Caco-2 (cell line): ENCODE measurements at regions not wholly inside any gene's neighbourhood (a gene's known extent, or its start where the extent isn't known, plus 50 kb on each side); places are given as distances from the start of the nearest gene placed in this dataset.

Source experiments
- BruUV-seq: library from RNA; stranded (reverse); fragments of 400-500 nt; replicated peaks from 2 replicates; lab custom pipeline; 2021; lab: Mats Ljungman, UMichigan
- CTCF ChIA-PET: fragments of 300-600 bp; sonication (Branson Sonifier 250); formaldehyde crosslinking; loops from one replicate; lab custom pipeline; 2022; ENCODE audit warnings: antibody characterized with exemption; lab: Charles Lee
- POLR2A ChIA-PET: fragments of 300-600 bp; sonication (Branson Sonifier 250); formaldehyde crosslinking; loops from one replicate; lab custom pipeline; 2022; ENCODE audit warnings: antibody characterized with exemption; lab: Charles Lee
- DNase-seq, 2 experiments: peaks; one replicate each; pipeline versions ENCODE4 v3.0.0 to v3.0.0-alpha.2; 2020 to 2022
- H3K27me3 ChIP-seq: replicated peaks from 2 replicates; pipeline ENCODE4 v1.6.0; 2011; ENCODE audit warnings: low read length; ENCODE audit not compliant: control insufficient read depth, insufficient read depth
- H3K36me3 ChIP-seq: 2 replicates; pipeline ENCODE4 v1.5.1; 2011; ENCODE audit warnings: low read length; ENCODE audit not compliant: control insufficient read depth, insufficient read depth
- H3K4me1 ChIP-seq: fragments of 250-450 bp; sonication (Bioruptor Pico); 2 replicates; pipeline ENCODE4 v1.5.1; 2020; ENCODE audit warnings: mild to moderate bottlenecking
- H3K4me3 ChIP-seq: 2 replicates; pipeline ENCODE4 v1.5.1; 2011; ENCODE audit warnings: low read depth, mild to moderate bottlenecking, control low read depth, low read length
- H3K9me3 ChIP-seq: fragments of 250-450 bp; sonication (Bioruptor Pico); 2 replicates; pipeline ENCODE4 v1.5.1; 2020; ENCODE audit warnings: mild to moderate bottlenecking, moderate library complexity
- H3K27ac Mint-ChIP-seq: one replicate; pipeline ENCODE4 v1.8.0; 2022; ENCODE audit warnings: mixed read lengths; ENCODE audit not compliant: unreplicated experiment
- H3K27me3 Mint-ChIP-seq: one replicate; pipeline ENCODE4 v1.8.0; 2022; ENCODE audit warnings: mixed read lengths; ENCODE audit not compliant: insufficient read depth, unreplicated experiment
- H3K36me3 Mint-ChIP-seq: one replicate; pipeline ENCODE4 v1.8.0; 2022; ENCODE audit warnings: mild to moderate bottlenecking, mixed read lengths; ENCODE audit not compliant: insufficient read depth, unreplicated experiment
- H3K4me1 Mint-ChIP-seq: one replicate; pipeline ENCODE4 v1.8.0; 2022; ENCODE audit warnings: low read depth, mixed read lengths; ENCODE audit not compliant: unreplicated experiment
- H3K4me3 Mint-ChIP-seq: one replicate; pipeline ENCODE4 v1.8.0; 2022; ENCODE audit warnings: mild to moderate bottlenecking, moderate library complexity, mixed read lengths; ENCODE audit not compliant: unreplicated experiment
- H3K9me3 Mint-ChIP-seq: one replicate; pipeline ENCODE4 v1.8.0; 2022; ENCODE audit warnings: mixed read lengths; ENCODE audit not compliant: unreplicated experiment
- intact Hi-C: fragments of 100-400 bp; cut with micrococcal nuclease; formaldehyde crosslinking; loops from one replicate; pipeline ENCODE4 v1.10.0; 2022; ENCODE audit not compliant: unreplicated experiment
- TF ChIP-seq, protein P1 (sequence below), 2 experiments: fragments of 200-600 bp in 1 of 2; IDR thresholded peaks; 1 replicate in 1 of 2; 2 replicates in 1 of 2; pipeline versions ENCODE4 v1.5.1 to v1.8.0; 2011 to 2022; ENCODE audit warnings: antibody characterized with exemption in 1 of 2, control low read depth in 1 of 2, inconsistent platforms in 1 of 2, low read depth in 1 of 2, low read length in 1 of 2, mild to moderate bottlenecking in 1 of 2, moderate library complexity in 1 of 2; ENCODE audit not compliant: insufficient read depth in 1 of 2, severe bottlenecking in 1 of 2, unreplicated experiment in 1 of 2

DNA sequence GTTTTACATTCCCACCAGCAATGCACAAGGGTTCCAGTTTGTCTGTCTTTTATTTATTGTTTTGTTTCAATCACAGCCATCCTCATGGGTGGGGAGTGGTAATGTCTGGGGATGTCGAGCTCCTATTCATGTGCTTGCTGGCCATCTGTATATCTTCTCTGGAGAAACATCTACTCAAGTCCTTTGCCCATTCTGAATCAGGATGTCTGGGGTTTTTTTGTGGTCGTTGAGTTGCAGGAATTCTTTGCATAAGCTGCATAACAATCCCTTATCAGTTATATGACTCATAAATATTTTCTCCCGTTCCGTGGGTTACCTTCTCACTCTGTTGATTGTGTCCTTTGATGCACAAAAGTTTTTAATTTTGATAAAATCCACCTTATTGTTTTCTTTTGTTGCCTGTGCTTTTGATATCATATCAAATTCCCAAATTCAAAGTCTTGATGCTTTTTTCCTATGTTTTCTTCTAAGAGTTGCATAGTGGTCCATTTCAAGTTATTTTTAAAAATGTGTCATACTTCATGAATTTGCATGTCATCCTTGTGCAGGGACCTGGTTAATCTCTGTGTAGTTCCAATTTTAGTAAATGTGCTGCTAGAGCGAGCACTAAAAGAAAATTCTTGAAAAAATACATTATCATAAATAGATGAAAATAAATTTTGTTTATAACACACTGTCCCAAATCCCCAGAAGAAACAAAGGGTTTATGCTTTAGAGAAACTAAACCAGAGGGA is 54.9 kb upstream of the PDE10A start:
- TF ChIP-seq, protein P1, sequence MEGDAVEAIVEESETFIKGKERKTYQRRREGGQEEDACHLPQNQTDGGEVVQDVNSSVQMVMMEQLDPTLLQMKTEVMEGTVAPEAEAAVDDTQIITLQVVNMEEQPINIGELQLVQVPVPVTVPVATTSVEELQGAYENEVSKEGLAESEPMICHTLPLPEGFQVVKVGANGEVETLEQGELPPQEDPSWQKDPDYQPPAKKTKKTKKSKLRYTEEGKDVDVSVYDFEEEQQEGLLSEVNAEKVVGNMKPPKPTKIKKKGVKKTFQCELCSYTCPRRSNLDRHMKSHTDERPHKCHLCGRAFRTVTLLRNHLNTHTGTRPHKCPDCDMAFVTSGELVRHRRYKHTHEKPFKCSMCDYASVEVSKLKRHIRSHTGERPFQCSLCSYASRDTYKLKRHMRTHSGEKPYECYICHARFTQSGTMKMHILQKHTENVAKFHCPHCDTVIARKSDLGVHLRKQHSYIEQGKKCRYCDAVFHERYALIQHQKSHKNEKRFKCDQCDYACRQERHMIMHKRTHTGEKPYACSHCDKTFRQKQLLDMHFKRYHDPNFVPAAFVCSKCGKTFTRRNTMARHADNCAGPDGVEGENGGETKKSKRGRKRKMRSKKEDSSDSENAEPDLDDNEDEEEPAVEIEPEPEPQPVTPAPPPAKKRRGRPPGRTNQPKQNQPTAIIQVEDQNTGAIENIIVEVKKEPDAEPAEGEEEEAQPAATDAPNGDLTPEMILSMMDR (IDR thresholded peaks at IDR 0.05; ENCODE audit: insufficient read depth in 1 of 2, low read depth in 1 of 2, low read length in 1 of 2, severe bottlenecking in 1 of 2, unreplicated experiment in 1 of 2): no peak
- H3K36me3 Mint-ChIP-seq: no peaks in the 10 kb centered on the region
- CTCF ChIA-PET: interaction anchor here (1.1 kb wide), 1 partner anchor 278 kb away, joined by 4 read pairs; no protein-coding TSS in a partner anchor
- intact Hi-C loops: no loop called here
- H3K27ac Mint-ChIP-seq: peak overlapping the region; percentile 76
- no peaks in the 10 kb centered on the region for H3K27me3 ChIP-seq
- H3K36me3 ChIP-seq: no peaks in the 10 kb centered on the region
- H3K4me1 ChIP-seq: peaks cover 35% of the 10 kb centered on the region
- no TSS peak for BruUV-seq
- H3K9me3 ChIP-seq: no peaks in the 10 kb centered on the region
- H3K27me3 Mint-ChIP-seq: no peaks in the 10 kb centered on the region
- no peak for DNase-seq
- peak overlapping the region; percentile 50 for H3K4me3 Mint-ChIP-seq
- H3K9me3 Mint-ChIP-seq: peaks cover 6% of the 10 kb centered on the region
- no peak overlapping the region for H3K4me3 ChIP-seq
- POLR2A ChIA-PET: no interaction called here
- peaks cover 33% of the 10 kb centered on the region for H3K4me1 Mint-ChIP-seq

GRCh38 chr6:165716886-165717285 is 53.8 kb upstream of the PDE10A start:
- no TSS peak for BruUV-seq
- H3K4me3 Mint-ChIP-seq: no peak overlapping the region
- H3K27ac Mint-ChIP-seq: no peak overlapping the region
- TF ChIP-seq, protein P1 (IDR thresholded peaks at IDR 0.05; ENCODE audit: insufficient read depth in 1 of 2, low read depth in 1 of 2, low read length in 1 of 2, severe bottlenecking in 1 of 2, unreplicated experiment in 1 of 2): no peak
- peaks cover 33% of the 10 kb centered on the region for H3K4me1 Mint-ChIP-seq
- POLR2A ChIA-PET: no interaction called here
- CTCF ChIA-PET: no interaction called here
- H3K9me3 ChIP-seq: no peaks in the 10 kb centered on the region
- intact Hi-C loops: loop anchor here (1.0 kb wide), 1 partner anchor 217 kb away; no protein-coding TSS in a partner anchor
- H3K4me1 ChIP-seq: peaks cover 35% of the 10 kb centered on the region
- peaks cover 6% of the 10 kb centered on the region for H3K9me3 Mint-ChIP-seq
- H3K27me3 ChIP-seq: no peaks in the 10 kb centered on the region
- no peak overlapping the region for H3K4me3 ChIP-seq
- no peaks in the 10 kb centered on the region for H3K36me3 Mint-ChIP-seq
- no peaks in the 10 kb centered on the region for H3K36me3 ChIP-seq
- no peaks in the 10 kb centered on the region for H3K27me3 Mint-ChIP-seq
- DNase-seq: no peak

GRCh38 chr6:165715428-165715827 is 52.4 kb upstream of the PDE10A start:
- Mint-ChIP-seq H3K9me3 (peaks cover 6% of the 10 kb centered on the region), H3K36me3 (no peaks in the 10 kb centered on the region), H3K4me1 (peaks cover 33% of the 10 kb centered on the region), H3K27ac (no peak overlapping the region), H3K4me3 (no peak overlapping the region), H3K27me3 (no peaks in the 10 kb centered on the region)
- intact Hi-C loops: no loop called here
- BruUV-seq: no TSS peak
- TF ChIP-seq, protein P1 (IDR thresholded peaks at IDR 0.05; ENCODE audit: insufficient read depth in 1 of 2, low read depth in 1 of 2, low read length in 1 of 2, severe bottlenecking in 1 of 2, unreplicated experiment in 1 of 2): no peak
- Histone ChIP-seq H3K27me3 (no peaks in the 10 kb centered on the region), H3K4me3 (no peak overlapping the region), H3K36me3 (no peaks in the 10 kb centered on the region), H3K4me1 (peaks cover 35% of the 10 kb centered on the region), H3K9me3 (no peaks in the 10 kb centered on the region)
- no peak for DNase-seq
- ChIA-PET POLR2A (no interaction called here), CTCF (no interaction called here)
